OCI-M1 (cell line): ENCODE measurements at regions not wholly inside any gene's neighbourhood (a gene's known extent, or its start where the extent isn't known, plus 50 kb on each side); places are given as distances from the start of the nearest gene placed in this dataset.
"Not testable (repeated sequence)": the region's sequence is repeated elsewhere in the genome, so short reads cannot be mapped to it uniquely, and the experiment has no call there.

Experiments
- DNase-seq: peaks from one replicate; lab custom pipeline; 2025; lab: John Stamatoyannopoulos, UW

- DNase-seq, result no peak
These were observed 257.4 kb upstream of the ATXN7L3B start for GRCh38 chr12:74280156-74280655.

- DNase-seq, result not testable (repeated sequence)
These were observed 256.0 kb upstream of the ATXN7L3B start for GRCh38 chr12:74281401-74282180.

DNA sequence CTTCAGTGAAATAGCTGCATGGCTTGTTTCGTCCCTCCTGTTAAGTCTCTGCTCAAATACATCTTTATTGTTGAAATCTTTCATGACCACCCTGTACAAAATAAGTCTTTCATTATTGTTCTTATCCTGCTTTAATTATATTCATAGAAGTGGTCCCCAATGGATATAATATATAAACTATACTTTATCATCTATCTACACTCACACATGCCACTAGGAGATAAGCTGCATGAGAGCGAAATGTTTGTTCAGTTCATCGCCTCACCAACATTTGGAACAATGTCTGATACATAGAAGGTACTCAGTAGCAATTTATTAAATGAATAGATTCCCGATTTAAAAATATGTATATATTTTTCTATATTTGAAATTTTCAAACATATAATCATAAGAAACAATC, 254.0 kb upstream of the ATXN7L3B start:
- DNase-seq, result peak; percentile 17

- DNase-seq, result no peak
These were observed 251.9 kb upstream of the ATXN7L3B start for GRCh38 chr12:74285773-74286172.

DNA sequence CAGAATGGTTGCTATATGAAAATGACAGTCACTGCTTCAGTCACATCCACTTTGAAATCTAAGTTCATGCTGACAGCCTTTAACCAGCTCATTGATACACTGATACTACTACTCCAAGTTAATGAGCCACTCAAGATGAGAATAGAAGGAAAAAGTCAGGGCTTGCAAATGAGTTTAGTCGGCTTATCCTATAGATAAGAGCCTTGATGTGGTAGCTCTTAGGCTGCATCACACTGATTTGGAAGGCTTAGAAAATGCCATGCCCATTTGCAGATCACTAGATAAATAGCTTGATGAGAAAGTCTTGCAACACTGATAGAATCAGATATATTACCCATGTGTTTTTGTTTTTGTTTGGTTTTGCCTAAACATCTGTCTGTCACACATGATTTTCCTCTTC, 251.4 kb upstream of the ATXN7L3B start:
- DNase-seq, result no peak

GRCh38 chr12:74292351-74293194, 245.1 kb upstream of the ATXN7L3B start:
- no peak for DNase-seq

GRCh38 chr12:74293689-74294131, 243.9 kb upstream of the ATXN7L3B start:
- DNase-seq, result no peak

DNA sequence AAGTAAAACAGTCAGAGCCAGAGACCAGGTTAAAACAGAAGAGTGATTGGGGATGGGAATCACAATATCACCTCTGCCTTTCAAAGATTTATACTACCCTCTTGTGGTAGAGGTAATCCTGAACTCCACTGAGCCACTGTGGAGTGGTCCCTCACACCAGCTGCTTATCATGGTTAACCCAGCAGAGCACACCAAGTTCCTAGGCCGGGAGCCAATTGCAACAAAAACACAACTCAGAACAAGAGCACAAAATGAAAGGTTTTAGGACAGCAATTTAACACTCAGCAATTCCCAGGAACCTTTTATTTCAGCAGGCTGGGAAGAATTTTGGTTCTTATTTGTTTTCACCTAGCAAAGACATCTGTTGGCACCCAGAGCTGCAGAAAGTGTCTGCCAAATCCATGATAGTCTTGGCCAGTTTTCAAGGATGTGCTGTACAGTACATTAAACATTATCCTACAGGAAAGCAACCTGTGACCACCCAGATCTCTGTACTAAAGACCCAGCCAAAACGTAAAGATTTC, 220.5 kb upstream of the ATXN7L3B start:
- peak; percentile 81 for DNase-seq

DNA sequence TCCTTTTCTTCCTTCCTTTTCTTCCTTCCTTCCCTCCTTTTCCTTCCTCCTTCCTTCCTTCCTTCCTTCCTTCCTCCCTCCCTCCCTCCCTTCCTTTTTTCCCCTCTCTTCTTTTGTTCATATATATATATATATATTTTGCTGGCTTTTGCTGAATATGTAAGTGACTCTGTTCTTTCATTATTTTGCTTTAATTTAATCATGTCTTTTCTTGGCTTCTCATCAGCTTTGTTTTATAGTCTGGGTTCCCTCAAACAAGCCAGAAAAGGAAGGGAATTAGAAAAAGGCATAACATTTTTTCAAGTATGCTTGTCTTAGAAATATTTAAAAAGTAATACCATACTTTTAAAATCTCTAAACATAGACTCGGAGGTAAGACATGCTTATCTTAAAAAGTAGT, 219.9 kb upstream of the ATXN7L3B start:
- DNase-seq, result no peak

- no peak for DNase-seq
These were observed 217.7 kb upstream of the ATXN7L3B start for GRCh38 chr12:74319886-74320285.

DNA sequence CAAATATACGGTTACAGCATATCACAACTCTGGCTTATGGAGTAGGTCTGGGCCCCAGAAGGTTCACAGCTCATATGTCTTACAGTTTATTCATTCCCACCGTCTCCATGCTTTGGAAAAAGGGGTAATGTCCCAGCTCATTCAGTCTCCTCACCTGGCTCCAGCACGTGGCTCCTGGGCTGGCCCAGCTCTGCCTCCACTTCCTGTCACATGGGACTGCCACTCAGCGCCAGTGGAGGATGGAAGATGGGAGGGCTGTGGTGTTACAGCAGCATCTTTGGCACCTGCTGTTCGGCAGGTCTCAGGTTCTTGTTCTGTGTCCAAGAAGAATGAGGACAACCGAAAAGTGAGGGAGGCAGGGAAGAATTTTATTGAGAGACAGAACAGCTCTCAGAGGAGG, 216.3 kb upstream of the ATXN7L3B start:
- DNase-seq, result no peak

- DNase-seq, result no peak
These were observed 214.8 kb upstream of the ATXN7L3B start for GRCh38 chr12:74322792-74323191.

GRCh38 chr12:74328623-74329022, 209.0 kb upstream of the ATXN7L3B start:
- no peak for DNase-seq

GRCh38 chr12:74334780-74335179, 202.9 kb upstream of the ATXN7L3B start:
- DNase-seq, result no peak

DNA sequence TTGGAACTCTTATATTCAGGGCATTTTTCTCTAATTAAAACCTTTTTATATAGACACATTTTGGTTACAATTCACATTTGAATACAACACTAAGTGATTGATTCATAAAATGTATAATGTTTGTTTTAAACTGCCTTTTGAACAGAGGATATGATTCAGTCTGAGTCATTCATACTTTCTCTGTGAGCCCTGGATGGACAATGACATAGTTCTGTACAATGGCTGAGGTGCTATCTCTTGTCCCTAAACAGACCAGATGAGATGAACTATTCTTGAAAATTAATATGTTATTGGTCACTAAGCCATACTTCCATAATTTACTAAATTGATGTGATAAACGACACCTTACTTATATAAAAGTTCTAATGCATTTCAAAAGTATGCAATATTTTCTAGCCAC, 199.7 kb upstream of the ATXN7L3B start:
- no peak for DNase-seq

DNA sequence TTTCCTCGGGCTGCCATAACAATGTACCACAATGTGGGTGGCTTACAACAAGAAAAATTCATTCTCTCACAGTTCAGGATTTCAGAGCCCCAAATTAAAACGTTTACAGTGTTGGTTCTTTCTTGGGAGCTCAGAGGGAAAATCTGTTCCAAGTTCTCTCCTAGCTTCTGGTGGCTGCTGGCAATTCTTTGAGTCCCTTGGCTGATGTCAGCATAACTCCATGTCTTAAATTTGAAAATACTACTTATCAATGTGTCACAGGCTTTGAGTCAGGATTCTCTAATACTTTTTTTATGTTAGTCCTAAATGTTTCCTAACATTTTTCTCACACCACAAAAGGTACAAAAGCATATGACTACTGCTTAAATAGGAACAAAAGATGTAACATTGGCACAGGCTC, 198.4 kb upstream of the ATXN7L3B start:
- no peak for DNase-seq

GRCh38 chr12:74349925-74350324, 187.7 kb upstream of the ATXN7L3B start:
- no peak for DNase-seq

- peak; percentile 68 for DNase-seq
These were observed 172.3 kb upstream of the ATXN7L3B start for GRCh38 chr12:74365178-74365964.

- peak; percentile 81 for DNase-seq
These were observed 166.9 kb upstream of the ATXN7L3B start for GRCh38 chr12:74370608-74371216.

DNA sequence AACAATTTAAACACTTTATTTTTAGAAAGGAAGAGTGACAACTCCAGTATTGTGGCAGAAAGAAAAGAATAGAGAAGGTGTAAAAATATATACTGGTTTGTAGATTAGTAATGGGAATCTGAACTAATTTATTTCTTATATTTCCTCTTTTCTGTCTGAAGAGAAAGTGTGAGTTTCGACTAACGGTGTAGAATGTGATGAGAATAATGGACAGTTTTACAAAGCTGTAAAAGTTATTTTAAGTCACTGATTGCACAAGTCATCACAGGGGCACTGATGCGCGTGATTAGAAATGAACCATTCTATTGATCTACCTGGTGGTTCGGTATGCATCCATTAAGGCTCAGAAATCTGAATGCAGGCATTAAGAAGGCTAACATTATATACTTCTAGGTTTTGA, 158.5 kb upstream of the ATXN7L3B start:
- no peak for DNase-seq

GRCh38 chr12:74381958-74382357, 155.7 kb upstream of the ATXN7L3B start:
- no peak for DNase-seq

- no peak for DNase-seq
These were observed 154.7 kb upstream of the ATXN7L3B start for GRCh38 chr12:74382983-74383382.
